ENCODE measurements at regions not wholly inside any gene's neighbourhood (a gene's known extent, or its start where the extent isn't known, plus 50 kb on each side); places are given as distances from the start of the nearest gene placed in this dataset.

GRCh38 chr3:33947272-33948195 lies 149.1 kb downstream of the PDCD6IP start:
- Histone ChIP-seq H2BK12ac (ENCODE audit: low read length) (no peak overlapping the region), H3K4me1 (ENCODE audit: control insufficient read depth in 1 of 2, insufficient read depth in 2 of 2, low read length in 2 of 2) (no peaks in the 10 kb centered on the region), H2AK5ac (ENCODE audit: low read length) (no peak overlapping the region), H3K27ac (ENCODE audit: low read depth, low read length) (no peak overlapping the region), H3K4me3 (ENCODE audit: low read depth, low read length) (no peak overlapping the region), H4K12ac (ENCODE audit: low read depth, low read length) (no peak overlapping the region), H2BK5ac (ENCODE audit: low read depth, low read length, poor library complexity) (no peak overlapping the region), H3K14ac (ENCODE audit: low read length) (no peak overlapping the region), H3K18ac (ENCODE audit: low read length) (no peak overlapping the region), H2AFZ (ENCODE audit: insufficient read depth, low read length, poor library complexity) (no peak overlapping the region), H3K36me3 (ENCODE audit: control insufficient read depth in 1 of 2, insufficient read depth in 2 of 2, low read length in 2 of 2) (no peaks in the 10 kb centered on the region), H2BK120ac (ENCODE audit: insufficient read depth, low read length, poor library complexity) (no peak overlapping the region), H3K27me3 (ENCODE audit: insufficient read depth, low read length) (no peaks in the 10 kb centered on the region), H3K79me2 (ENCODE audit: control insufficient read depth, insufficient read depth, low read length, poor library complexity) (peaks cover 1% of the 10 kb centered on the region), H3K4ac (ENCODE audit: low read depth, low read length) (no peak overlapping the region), H3K23ac (ENCODE audit: low read length) (no peak overlapping the region), H4K91ac (ENCODE audit: low read depth, low read length) (no peak overlapping the region), H4K8ac (ENCODE audit: low read depth, low read length) (no peak overlapping the region), H3K4me2 (ENCODE audit: low read length) (no peak overlapping the region), H3K79me1 (ENCODE audit: low read length) (no peaks in the 10 kb centered on the region), H3K9ac (ENCODE audit: low read length) (no peak overlapping the region), H3K9me3 (ENCODE audit: insufficient read depth, low read depth, low read length) (no peaks in the 10 kb centered on the region)
- no CpG with 5 or more reads among the region's 4 CpGs for WGBS (ENCODE audit: extremely low coverage, insufficient coverage, insufficient read length)
- DNase-seq = no peak

GRCh38 chr3:33949074-33949473 lies 150.6 kb downstream of the PDCD6IP start:
- Histone ChIP-seq H2AFZ (ENCODE audit: insufficient read depth, low read length, poor library complexity) (no peak overlapping the region), H3K9me3 (ENCODE audit: insufficient read depth, low read depth, low read length) (no peaks in the 10 kb centered on the region), H4K8ac (ENCODE audit: low read depth, low read length) (no peak overlapping the region), H4K91ac (ENCODE audit: low read depth, low read length) (no peak overlapping the region), H4K12ac (ENCODE audit: low read depth, low read length) (no peak overlapping the region), H3K4me2 (ENCODE audit: low read length) (no peak overlapping the region), H2BK12ac (ENCODE audit: low read length) (no peak overlapping the region), H3K14ac (ENCODE audit: low read length) (no peak overlapping the region), H2BK120ac (ENCODE audit: insufficient read depth, low read length, poor library complexity) (no peak overlapping the region), H3K79me1 (ENCODE audit: low read length) (no peaks in the 10 kb centered on the region), H3K27me3 (ENCODE audit: insufficient read depth, low read length) (no peaks in the 10 kb centered on the region), H3K23ac (ENCODE audit: low read length) (no peak overlapping the region), H2AK5ac (ENCODE audit: low read length) (no peak overlapping the region), H3K4me3 (ENCODE audit: low read depth, low read length) (no peak overlapping the region), H3K79me2 (ENCODE audit: control insufficient read depth, insufficient read depth, low read length, poor library complexity) (peaks cover 1% of the 10 kb centered on the region), H3K18ac (ENCODE audit: low read length) (no peak overlapping the region), H3K4ac (ENCODE audit: low read depth, low read length) (no peak overlapping the region), H3K36me3 (ENCODE audit: control insufficient read depth in 1 of 2, insufficient read depth in 2 of 2, low read length in 2 of 2) (no peaks in the 10 kb centered on the region), H3K27ac (ENCODE audit: low read depth, low read length) (no peak overlapping the region), H2BK5ac (ENCODE audit: low read depth, low read length, poor library complexity) (no peak overlapping the region), H3K4me1 (ENCODE audit: control insufficient read depth in 1 of 2, insufficient read depth in 2 of 2, low read length in 2 of 2) (no peaks in the 10 kb centered on the region), H3K9ac (ENCODE audit: low read length) (no peak overlapping the region)
- WGBS (ENCODE audit: extremely low coverage, insufficient coverage, insufficient read length) = no CpG with 5 or more reads among the region's 1 CpG
- no peak for DNase-seq

GRCh38 chr3:33954956-33955355 lies 156.5 kb downstream of the PDCD6IP start:
- H4K8ac ChIP-seq (ENCODE audit: low read depth, low read length) = no peak overlapping the region
- H4K12ac ChIP-seq (ENCODE audit: low read depth, low read length) = no peak overlapping the region
- H3K14ac ChIP-seq (ENCODE audit: low read length) = no peak overlapping the region
- no peaks in the 10 kb centered on the region for H3K79me1 ChIP-seq (ENCODE audit: low read length)
- H3K36me3 ChIP-seq (ENCODE audit: control insufficient read depth in 1 of 2, insufficient read depth in 2 of 2, low read length in 2 of 2) = no peaks in the 10 kb centered on the region
- WGBS (ENCODE audit: extremely low coverage, insufficient coverage, insufficient read length) = no CpG with 5 or more reads among the region's 3 CpGs
- H3K9me3 ChIP-seq (ENCODE audit: insufficient read depth, low read depth, low read length) = no peaks in the 10 kb centered on the region
- H4K91ac ChIP-seq (ENCODE audit: low read depth, low read length) = no peak overlapping the region
- H3K27ac ChIP-seq (ENCODE audit: low read depth, low read length) = no peak overlapping the region
- H3K4me2 ChIP-seq (ENCODE audit: low read length) = no peak overlapping the region
- no peaks in the 10 kb centered on the region for H3K79me2 ChIP-seq (ENCODE audit: control insufficient read depth, insufficient read depth, low read length, poor library complexity)
- H3K27me3 ChIP-seq (ENCODE audit: insufficient read depth, low read length) = no peaks in the 10 kb centered on the region
- no peak overlapping the region for H2AK5ac ChIP-seq (ENCODE audit: low read length)
- H3K4me1 ChIP-seq (ENCODE audit: control insufficient read depth in 1 of 2, insufficient read depth in 2 of 2, low read length in 2 of 2) = no peaks in the 10 kb centered on the region
- no peak overlapping the region for H2BK5ac ChIP-seq (ENCODE audit: low read depth, low read length, poor library complexity)
- no peak overlapping the region for H3K9ac ChIP-seq (ENCODE audit: low read length)
- H2BK120ac ChIP-seq (ENCODE audit: insufficient read depth, low read length, poor library complexity) = no peak overlapping the region
- H3K4me3 ChIP-seq (ENCODE audit: low read depth, low read length) = no peak overlapping the region
- no peak overlapping the region for H3K23ac ChIP-seq (ENCODE audit: low read length)
- no peak for DNase-seq
- no peak overlapping the region for H3K18ac ChIP-seq (ENCODE audit: low read length)
- no peak overlapping the region for H2BK12ac ChIP-seq (ENCODE audit: low read length)
- no peak overlapping the region for H3K4ac ChIP-seq (ENCODE audit: low read depth, low read length)
- H2AFZ ChIP-seq (ENCODE audit: insufficient read depth, low read length, poor library complexity) = no peak overlapping the region

GRCh38 chr3:33956206-33956605 lies 157.8 kb downstream of the PDCD6IP start:
- WGBS (ENCODE audit: extremely low coverage, insufficient coverage, insufficient read length) = no CpG with 5 or more reads among the region's 2 CpGs
- Histone ChIP-seq H2AK5ac (ENCODE audit: low read length) (no peak overlapping the region), H3K79me2 (ENCODE audit: control insufficient read depth, insufficient read depth, low read length, poor library complexity) (no peaks in the 10 kb centered on the region), H3K36me3 (ENCODE audit: control insufficient read depth in 1 of 2, insufficient read depth in 2 of 2, low read length in 2 of 2) (no peaks in the 10 kb centered on the region), H3K18ac (ENCODE audit: low read length) (no peak overlapping the region), H4K12ac (ENCODE audit: low read depth, low read length) (no peak overlapping the region), H3K9ac (ENCODE audit: low read length) (no peak overlapping the region), H3K9me3 (ENCODE audit: insufficient read depth, low read depth, low read length) (no peaks in the 10 kb centered on the region), H2AFZ (ENCODE audit: insufficient read depth, low read length, poor library complexity) (no peak overlapping the region), H3K4me3 (ENCODE audit: low read depth, low read length) (no peak overlapping the region), H3K14ac (ENCODE audit: low read length) (no peak overlapping the region), H3K27ac (ENCODE audit: low read depth, low read length) (no peak overlapping the region), H2BK120ac (ENCODE audit: insufficient read depth, low read length, poor library complexity) (no peak overlapping the region), H3K79me1 (ENCODE audit: low read length) (no peaks in the 10 kb centered on the region), H3K4me2 (ENCODE audit: low read length) (no peak overlapping the region), H2BK5ac (ENCODE audit: low read depth, low read length, poor library complexity) (no peak overlapping the region), H4K91ac (ENCODE audit: low read depth, low read length) (no peak overlapping the region), H3K4me1 (ENCODE audit: control insufficient read depth in 1 of 2, insufficient read depth in 2 of 2, low read length in 2 of 2) (no peaks in the 10 kb centered on the region), H4K8ac (ENCODE audit: low read depth, low read length) (no peak overlapping the region), H3K4ac (ENCODE audit: low read depth, low read length) (no peak overlapping the region), H3K23ac (ENCODE audit: low read length) (no peak overlapping the region), H2BK12ac (ENCODE audit: low read length) (no peak overlapping the region), H3K27me3 (ENCODE audit: insufficient read depth, low read length) (no peaks in the 10 kb centered on the region)
- DNase-seq = no peak

Data from trophoblast cell (in vitro differentiated cells and primary cell).